Head of caudate nucleus (tissue), 42 donors: ENCODE measurements at regions not wholly inside any gene's neighbourhood (a gene's known extent, or its start where the extent isn't known, plus 50 kb on each side); places are given as distances from the start of the nearest gene placed in this dataset.
"Not testable (repeated sequence)": the region's sequence is repeated elsewhere in the genome, so short reads cannot be mapped to it uniquely, and the experiment has no call there.

Experiments
- DNase-seq, 42 donors: peaks; one replicate each; pipeline versions ENCODE4 v3.0.0 to v3.0.0-alpha.2; 2020 to 2021; ENCODE audit warnings: mixed read lengths in 7 of 42
- intact Hi-C: fragments of 100-400 bp; cut with DNase I; formaldehyde crosslinking; loops from one replicate; pipeline ENCODE4 v1.15.0; 2022

DNA sequence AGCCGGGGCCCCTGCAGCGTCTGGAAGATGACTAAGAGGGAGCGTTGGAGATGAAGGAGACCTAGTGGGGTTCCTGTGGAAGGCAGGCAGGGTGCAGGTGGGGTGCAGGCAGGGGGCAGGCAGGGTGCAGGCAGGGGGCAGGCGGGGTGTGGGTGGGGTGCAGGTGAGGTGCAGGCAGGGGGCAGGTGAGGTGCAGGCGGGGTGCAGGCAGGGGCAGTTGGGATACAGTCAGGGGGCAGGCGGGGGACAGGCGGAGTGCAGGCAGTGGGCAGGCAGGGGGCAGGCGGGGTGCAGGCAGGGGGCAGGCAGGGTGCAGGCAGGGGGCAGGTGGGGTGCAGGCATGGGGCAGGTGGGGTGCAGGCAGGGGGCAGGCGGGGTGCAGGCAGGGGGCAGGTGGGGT is 142.8 kb downstream of the SOX1 start:
- intact Hi-C loops, result no loop called here

DNA sequence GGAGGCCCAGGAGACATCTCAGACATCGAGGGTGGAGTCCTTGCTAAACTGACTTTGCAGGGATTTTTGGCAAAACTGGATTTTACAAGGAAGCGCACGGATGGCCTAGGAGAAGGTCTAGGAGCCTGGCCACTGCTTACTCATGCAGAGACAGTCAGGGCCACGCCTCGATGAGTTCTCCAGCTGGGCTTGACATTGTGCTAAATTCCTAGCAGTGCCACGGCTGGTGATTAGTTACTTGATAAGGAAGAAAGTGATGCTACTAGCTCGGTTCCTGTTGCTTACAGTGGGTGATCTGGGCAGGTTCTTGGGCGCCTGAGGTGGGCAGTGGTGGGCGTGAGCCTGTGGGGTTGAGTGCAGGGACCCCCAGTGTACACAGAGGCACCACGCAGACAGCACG is 143.4 kb downstream of the SOX1 start:
- intact Hi-C loops, result no loop called here
- no peak for DNase-seq

More for the DNA sequence above, 142.8 kb downstream of the SOX1 start:
- DNase-seq, result no peak

DNA sequence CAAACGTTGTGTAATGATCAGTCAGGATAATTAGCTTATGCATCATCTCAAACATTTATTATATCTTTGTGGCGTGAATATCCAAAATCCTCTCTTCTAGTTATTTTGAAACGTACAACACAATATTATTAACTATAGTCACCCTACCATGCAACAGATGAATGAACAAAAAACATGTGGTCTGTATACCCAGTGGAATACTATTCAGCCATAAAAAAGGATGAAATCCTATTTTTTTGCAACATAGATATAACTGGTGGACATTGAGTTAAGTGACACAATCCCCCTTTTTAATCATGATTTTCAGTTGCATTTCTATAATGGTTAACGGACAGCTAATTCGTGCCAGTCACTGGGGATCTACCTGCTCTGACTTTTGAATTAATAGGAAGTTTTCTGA is 145.6 kb downstream of the SOX1 start:
- intact Hi-C loops, result no loop called here
- DNase-seq, result no peak

DNA sequence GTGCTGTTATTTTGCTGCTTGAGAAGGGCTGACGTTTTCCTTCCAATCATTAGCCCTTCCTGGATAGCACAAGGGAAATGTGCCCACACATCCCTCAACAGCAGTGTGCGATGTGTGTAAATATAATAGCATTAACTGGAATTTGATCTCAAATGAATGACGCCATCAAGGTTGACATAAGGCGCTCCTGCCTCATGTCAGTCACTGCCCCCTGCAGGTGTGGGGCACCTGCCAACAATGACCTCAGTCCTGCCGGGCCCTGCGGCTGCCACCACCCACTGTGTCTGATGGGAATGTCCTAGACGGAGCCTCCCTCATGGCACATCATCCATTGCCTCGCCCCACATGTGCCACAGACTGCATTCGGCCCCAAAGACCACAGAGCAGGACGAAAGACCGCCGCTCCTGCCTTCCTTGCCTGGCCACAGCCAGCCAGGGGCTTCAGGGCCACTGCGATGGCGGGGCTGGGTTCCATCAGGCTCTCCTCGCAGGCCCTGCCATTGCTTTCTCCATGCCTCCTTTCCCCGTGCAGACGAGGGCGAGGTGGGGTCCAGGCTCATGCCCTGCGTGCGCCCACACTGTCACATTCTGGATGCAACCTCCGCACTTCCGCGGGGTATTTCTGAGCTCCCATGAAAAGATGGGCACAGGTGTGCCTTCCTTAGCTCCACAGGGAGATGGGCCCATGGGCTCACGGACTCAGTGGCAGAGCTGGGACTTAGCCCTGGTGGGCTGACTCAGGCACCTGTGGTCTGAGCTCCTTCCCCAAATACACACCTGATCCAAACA is 146.7 kb downstream of the SOX1 start:
- intact Hi-C loops, result no loop called here
- DNase-seq, result no peak

DNA sequence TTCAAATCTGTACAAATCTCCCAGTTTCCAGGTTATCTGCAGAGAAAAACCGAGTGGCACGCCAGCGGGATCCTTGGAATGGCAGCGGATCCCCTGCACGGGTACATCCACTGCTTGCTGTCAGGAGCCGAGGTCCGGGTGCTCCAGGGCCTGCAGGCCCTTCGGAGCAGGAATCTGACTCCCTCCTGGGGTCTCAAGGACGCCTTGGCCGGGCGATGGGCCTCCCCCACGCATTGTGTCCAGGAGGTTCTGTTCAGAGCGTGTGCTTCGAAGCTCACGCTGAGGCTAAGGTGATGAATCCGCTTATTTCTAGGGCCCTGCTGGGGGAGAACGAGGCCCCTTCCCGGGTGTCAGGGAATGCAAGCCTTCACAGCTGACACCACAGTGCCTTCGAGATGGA is 148.9 kb downstream of the SOX1 start:
- DNase-seq, result no peak
- intact Hi-C loops, result no loop called here

DNA sequence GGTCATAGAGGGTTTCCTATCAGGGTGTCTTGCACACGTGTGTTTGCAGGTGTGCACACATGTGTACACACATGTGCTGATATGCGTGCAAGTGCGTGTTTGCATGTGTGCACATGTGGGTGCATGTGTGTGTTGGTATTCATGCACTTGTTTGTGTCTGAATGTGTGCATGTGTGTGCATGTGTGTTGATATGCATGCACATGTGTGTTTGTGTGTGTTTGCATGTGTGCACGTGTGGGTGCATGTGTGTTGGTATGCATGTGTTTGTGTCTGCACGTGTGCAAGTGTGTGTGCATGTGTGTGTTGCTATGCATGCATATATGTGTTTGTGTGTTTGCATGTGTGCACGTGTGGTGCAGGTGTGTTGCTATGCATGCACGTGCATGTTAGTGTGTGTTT is 150.5 kb downstream of the SOX1 start:
- intact Hi-C loops, result no loop called here

DNA sequence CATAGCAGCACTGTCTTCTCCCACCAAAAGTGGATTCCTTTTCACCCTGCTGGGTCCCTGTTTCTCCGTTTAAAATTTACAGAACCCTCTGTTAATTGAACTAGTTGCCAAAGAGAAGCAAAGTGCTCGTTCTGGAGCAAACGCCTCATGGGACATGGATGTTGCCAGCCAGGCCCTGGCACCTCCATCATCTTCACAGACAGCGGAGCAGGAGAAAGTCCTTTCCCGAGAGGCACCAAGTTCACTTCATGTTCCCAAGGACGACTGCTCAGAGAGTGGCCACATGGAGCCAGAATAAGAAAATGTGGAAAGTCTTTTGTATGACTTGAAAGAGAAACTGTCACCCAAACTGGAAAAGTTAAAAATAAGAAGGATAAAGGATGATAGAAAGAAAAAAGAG is 151.5 kb downstream of the SOX1 start:
- intact Hi-C loops, result no loop called here
- no peak for DNase-seq

More for the DNA sequence above, 150.5 kb downstream of the SOX1 start:
- DNase-seq, result no peak

DNA sequence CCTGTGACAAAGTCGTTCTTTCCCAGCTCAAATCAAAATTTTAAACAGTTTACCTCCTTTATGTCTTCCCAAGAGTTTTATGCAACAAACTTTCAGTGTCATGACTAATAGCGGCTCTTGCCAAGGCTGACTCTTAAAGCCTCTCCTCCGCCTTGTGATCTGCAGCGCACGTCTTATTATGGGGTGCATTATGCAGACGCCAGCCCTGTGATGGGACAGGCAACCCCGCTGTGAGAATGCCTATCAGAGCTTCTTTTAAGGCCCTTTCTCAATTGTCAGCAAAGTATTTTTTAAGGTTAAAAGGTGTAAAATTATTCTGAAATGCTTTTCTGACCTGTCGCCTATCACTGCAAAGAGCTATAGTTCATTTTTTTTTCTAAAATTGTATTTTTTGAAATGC is 152.8 kb downstream of the SOX1 start:
- DNase-seq, result no peak

DNA sequence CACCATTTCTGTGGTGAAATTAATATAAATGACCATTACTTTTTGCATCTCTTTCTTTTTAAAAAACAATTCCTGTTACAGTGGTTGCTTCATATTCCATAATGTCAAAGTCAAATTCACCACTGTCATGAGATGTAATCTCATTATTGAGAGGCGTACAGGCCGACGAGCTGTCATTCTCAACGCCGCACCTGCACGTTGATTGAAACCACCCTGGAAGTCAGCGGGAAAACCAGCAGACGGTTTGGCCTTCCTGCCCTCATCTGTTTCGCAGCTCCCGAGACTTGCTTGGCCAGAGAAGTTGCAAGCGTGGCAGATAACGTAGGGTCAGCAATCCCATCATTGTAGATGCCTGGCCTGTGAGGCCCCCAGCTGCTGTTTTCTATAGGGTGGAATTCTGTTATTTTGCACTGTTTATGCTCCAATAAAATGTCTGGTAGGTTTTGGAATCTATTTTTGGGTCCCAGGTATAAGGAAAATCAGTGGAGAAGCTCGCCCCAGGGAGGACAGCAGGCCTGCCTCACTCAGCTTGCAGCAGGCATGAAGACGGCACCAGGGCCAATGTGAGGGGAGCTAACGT is 153.4 kb downstream of the SOX1 start:
- intact Hi-C loops, result no loop called here
- DNase-seq, result no peak

More for the DNA sequence above, 152.8 kb downstream of the SOX1 start:
- intact Hi-C loops, result no loop called here

DNA sequence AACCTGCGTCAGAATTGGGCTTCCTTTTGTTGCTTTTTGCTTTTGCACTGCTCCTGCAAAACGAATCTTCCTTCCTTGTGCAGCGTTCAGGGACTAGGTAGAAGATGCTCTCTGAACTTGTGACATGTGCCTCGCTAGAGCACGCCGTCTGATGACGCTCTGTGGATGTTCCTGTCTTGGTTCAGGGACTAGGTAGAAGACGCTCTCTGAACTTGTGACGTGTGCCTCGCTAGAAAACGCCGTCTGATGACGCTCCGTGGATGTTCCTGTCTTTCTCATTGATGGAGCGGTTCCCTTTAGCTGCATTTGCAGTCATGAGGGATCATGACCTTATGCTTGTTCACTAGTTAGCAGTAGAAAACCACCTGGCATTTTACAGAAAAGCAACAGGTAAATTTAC is 154.0 kb downstream of the SOX1 start:
- DNase-seq, result no peak
- intact Hi-C loops, result no loop called here

DNA sequence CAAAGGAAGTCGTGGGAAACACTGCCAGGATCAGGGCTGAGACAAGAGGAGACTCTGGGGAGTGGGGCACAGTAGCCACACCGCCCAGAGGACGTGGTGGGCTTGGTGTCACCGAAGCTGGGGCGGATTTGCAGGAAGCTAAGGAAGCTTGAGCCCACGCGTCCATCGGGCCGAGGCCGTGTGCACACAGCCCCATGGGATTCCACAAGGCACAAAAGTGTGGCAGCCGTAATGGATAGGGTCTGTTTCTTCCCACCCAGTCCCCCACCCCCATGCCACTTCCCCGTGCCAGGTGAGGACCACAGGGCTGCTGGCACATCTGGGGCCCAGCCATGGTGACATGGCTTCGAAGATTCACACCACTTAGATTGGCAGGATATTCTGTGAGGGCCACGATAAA is 153.2 kb upstream of the SPACA7 start:
- intact Hi-C loops, result no loop called here
- DNase-seq, result no peak

DNA sequence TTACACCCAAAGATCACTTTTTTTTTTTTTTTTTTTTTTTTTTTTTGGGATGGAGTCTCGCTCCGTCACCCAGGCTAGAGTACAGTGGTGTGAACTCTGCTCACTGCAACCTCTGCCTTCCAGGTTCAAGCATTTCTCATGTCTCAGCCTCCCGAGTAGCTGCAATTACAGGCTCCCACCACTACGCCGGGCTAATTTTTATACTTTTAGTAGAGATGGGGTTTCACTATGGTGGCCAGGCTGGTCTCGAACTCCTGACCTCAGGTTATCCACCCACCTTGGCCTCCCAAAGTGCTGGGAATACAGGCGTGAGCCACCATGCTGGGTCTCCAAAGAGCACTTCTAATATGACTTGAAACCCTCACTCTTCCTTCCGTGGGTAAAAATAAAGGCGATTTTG is 152.2 kb upstream of the SPACA7 start:
- intact Hi-C loops, DNase-seq: not testable (repeated sequence)

DNA sequence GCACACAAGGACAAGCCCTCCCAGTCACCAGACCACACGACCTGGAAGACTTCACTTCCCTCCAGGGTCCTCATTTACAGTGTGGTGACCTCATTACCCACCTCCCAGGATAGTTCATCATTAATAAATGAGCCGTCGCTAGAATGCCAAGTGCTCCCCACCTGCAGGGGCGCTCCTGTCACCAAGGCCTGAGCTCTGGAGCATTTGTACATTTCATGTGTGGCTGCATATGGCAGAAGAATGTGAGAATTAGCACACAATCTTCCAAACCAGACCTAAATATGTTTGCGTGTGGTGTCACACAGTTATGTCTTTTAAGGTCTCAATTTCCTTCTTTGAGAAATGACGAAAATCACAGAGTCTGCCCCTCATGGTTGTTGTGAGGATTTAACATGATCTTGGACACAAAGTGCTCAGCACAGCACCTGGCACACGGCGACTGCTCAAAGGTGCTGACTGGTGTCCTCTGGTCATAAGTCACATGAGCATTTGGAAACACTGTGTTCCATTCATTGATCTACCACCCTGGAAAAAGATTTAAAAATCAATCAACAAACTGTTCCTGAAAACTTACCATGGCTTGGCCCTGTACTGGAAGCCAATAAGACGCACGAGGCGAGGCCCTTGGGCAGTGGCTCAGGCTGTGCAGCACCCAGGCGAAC is 150.6 kb upstream of the SPACA7 start:
- intact Hi-C loops, result no loop called here
- DNase-seq, result no peak

DNA sequence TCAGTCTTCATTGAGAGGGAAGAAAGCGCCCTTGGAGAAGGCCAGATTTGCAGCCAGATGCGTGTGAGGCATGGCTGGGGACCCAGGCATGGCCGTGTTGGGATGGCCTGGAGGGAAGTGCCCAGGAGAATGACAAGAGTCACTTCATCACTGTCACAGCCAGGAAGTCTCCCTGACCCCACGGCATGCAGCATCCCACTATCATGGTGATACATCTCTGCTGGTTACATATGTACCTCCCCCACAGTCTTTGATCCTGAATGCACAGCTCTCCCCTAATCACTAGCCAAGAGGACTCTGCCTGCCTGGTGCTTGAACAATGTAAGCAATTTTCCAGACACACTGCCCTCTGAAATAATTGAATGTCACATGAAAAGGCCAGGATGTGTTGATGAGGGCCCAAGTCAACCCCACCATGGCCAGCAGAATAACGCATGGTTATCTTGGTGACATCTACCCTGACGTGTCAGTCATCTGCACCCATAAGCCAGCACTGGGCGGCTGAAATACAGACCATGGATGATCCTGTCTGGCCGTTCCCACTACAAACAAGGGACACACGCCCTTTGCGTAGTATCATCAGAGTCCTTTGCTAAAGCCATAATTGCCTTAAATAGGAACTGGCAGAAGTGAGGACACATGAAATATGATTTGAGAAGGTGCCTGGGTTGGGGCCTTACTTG is 149.7 kb upstream of the SPACA7 start:
- intact Hi-C loops, result no loop called here
- no peak for DNase-seq

DNA sequence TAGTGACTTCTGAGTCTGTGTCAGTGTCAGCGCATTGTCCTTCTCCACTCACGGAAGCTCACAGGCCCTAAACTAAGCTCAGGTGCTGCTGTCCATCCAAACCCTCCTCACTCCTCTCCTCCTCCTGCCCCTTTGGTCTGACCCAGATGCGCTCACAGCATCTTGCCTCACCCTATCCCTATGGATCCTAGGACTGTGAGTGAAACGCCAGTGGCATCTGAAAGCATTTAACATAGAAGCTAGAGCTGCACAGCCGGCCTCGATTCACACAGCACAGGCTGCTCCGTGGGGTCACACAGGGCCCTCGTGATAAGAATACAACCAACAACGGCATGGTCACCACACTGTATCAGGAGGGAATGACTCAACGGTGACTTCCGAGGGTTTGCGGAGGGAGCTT is 149.1 kb upstream of the SPACA7 start:
- DNase-seq, result no peak
- intact Hi-C loops, result no loop called here

DNA sequence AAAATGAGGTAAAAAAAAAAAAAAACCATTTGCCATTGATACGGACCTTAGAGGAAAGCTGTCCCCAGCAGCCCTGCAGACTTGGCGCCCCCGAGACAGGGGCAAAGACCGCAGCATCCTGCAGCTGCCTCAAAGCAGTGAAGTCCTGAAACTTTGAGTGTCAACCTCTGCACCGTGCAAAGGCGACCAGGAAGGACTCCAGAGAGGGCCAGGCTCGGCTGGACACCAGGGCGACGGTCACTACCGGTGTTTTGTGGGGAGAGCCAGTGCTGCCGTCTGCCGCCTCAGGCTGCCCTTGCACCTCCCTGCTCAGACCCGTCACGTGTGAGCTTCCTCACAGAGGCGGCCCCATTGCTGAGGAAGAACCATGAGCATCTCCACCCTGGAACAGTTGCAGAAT is 146.7 kb upstream of the SPACA7 start:
- intact Hi-C loops, result no loop called here
- no peak for DNase-seq

DNA sequence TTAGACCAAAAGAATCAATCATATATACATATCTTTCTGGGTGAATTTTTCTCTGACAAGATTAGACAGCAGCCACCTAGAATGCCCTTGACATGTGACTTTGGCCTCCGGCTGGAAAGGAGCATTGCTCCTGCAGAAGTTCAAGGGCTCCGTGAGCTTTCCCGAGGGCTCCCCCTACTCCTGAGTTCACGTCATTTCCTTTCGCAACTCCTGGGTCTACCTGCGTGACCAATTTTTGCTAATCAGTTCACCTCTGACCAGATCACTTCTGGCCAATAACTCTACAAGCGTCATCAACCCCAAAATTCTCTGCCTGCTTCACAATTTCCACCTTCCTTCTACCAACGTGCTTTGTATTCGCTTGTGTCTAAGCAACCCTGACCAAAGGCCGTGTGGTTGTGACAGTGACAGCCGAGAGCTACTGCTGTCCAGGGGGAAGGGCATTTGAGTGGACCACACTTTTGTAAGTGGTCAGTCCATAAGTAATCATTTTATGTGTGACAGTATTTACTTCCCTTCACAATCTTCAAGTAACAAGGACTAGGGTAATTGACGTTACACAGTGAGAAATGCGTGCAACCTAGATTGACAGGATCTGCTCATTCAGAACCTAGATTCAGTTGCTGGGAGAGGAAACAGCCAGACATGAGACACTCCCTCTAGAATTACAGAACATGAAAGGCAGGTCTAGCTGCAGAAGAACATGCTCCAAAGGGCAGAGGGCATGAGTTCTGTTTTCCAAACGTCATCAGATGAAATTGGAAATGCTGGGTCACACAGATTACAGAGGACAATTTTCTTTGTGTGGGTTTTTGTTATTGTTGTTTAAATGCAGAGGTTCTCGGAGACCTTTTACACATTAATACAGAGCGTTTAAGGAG is 145.9 kb upstream of the SPACA7 start:
- intact Hi-C loops, result no loop called here
- no peak for DNase-seq

DNA sequence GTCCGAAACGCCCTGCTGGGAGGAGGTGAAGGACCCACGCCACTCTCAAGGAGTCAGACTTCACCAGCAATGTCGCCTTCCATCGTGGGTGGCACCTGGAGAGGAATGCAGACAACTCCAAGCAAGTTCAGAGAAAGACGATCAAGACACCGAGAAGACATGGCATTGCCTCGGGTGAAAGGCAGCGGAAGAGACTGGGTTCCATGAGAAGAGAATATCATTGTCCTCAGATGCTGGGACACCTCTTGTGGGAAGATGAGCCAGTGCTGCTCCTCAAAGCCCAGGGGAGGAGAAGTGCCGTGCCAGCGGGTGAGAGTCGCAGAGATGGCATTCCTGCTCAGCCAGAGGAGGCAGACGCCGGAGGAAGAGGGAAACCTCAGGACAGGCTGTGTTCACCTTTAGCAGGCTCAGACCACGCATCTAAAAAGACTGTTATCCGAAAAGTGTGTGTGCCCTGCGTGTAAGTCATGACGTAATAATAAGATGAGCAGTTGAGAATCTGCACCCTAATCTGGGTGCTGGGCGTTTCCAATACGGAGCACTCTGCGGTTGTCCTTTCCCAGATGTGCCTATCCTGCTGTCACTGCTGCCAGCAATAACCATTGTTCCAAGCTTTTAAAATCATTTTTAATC is 144.6 kb upstream of the SPACA7 start:
- intact Hi-C loops, result no loop called here
- DNase-seq, result no peak

DNA sequence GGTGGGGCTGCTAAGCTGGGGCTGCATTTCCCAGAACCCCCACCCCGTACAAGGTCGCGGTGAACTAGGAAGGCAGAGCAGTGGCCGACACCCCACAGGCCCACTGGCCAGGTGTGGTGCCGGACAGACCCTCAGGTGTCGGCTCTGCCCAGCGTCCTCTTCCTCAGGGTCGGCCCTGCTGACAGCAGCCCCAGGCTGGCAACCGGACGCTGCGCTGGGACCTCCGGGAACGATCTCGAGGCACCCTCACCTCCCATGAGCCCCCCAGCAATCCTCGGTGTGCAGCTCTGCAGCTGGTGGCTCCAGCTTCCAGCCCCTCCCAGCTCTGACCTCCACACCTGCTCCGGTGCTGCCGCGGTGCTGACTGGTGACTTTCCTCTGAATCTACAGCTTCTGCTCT is 142.9 kb upstream of the SPACA7 start:
- no peak for DNase-seq
- intact Hi-C loops, result no loop called here
